ENCODE measurements at regions not wholly inside any gene's neighbourhood (a gene's known extent, or its start where the extent isn't known, plus 50 kb on each side); places are given as distances from the start of the nearest gene placed in this dataset.

- ATAC-seq (ENCODE audit: poor library complexity), result no peak
- H3K27me3 Mint-ChIP-seq, result no peaks in the 10 kb centered on the region
- H3K36me3 ChIP-seq (ENCODE audit: insufficient read depth, low read length), result no peaks in the 10 kb centered on the region
- no peaks in the 10 kb centered on the region for H3K27me3 ChIP-seq (ENCODE audit: control insufficient read depth in 1 of 2, insufficient read depth in 2 of 2, low read length in 2 of 2)
- intact Hi-C loops (cut with DNase I, micrococcal nuclease), result no loop called here
- no peak overlapping the region for H3K4me3 ChIP-seq (ENCODE audit: low read length)
- H3K9me3 Mint-ChIP-seq, result no peaks in the 10 kb centered on the region
- H3K27ac Mint-ChIP-seq, result no peak overlapping the region
- DNase-seq, result no peak
- no peak overlapping the region for H3K27ac ChIP-seq (ENCODE audit: low read depth in 1 of 2, low read length in 2 of 2)
- H3K36me3 Mint-ChIP-seq (ENCODE audit: low read depth), result no peaks in the 10 kb centered on the region
- ChIA-PET CTCF (no interaction called here), POLR2A (no interaction called here)
- no peaks in the 10 kb centered on the region for H3K4me1 Mint-ChIP-seq (ENCODE audit: low read depth)
- no peaks in the 10 kb centered on the region for H3K4me1 ChIP-seq (ENCODE audit: insufficient read depth, low read length)
- H3K4me3 Mint-ChIP-seq, result no peak overlapping the region
- H3K9me3 ChIP-seq (ENCODE audit: control insufficient read depth in 1 of 2, insufficient read depth in 1 of 2, low read length in 2 of 2), result peaks cover 0 to 3% of the 10 kb centered on the region in 2 experiments
- TF ChIP-seq CTCF (IDR thresholded peaks at IDR 0.05), result no peak
Observed at GRCh38 chr1:60224523-60224922, 151.0 kb upstream of the C1orf87 start.

DNA sequence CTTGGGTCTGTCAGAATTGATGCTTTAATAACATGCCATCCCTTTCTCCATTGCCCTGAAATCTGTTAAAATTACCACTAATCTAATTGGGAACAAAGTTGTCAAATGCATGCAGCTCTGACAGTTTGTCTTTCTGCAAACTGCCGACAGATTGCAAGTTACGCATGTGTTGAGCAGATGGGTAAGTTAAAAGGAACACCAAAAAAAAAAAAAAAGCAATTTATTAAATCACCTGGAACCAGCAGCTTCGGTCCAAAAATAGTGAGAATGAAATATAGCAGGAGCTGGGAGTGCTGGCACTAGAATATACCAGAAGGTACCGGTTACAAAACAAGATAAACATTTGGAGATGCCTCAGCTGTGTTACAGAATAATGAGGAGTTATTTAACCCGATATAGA, 149.6 kb upstream of the C1orf87 start:
- Mint-ChIP-seq H3K4me1 (ENCODE audit: low read depth) (no peaks in the 10 kb centered on the region), H3K4me3 (no peak overlapping the region), H3K27me3 (no peaks in the 10 kb centered on the region), H3K9me3 (no peaks in the 10 kb centered on the region), H3K27ac (no peak overlapping the region), H3K36me3 (ENCODE audit: low read depth) (no peaks in the 10 kb centered on the region)
- Histone ChIP-seq H3K4me1 (ENCODE audit: insufficient read depth, low read length) (no peaks in the 10 kb centered on the region), H3K36me3 (ENCODE audit: insufficient read depth, low read length) (no peaks in the 10 kb centered on the region), H3K27ac (ENCODE audit: low read depth in 1 of 2, low read length in 2 of 2) (no peak overlapping the region), H3K4me3 (ENCODE audit: low read length) (no peak overlapping the region), H3K27me3 (ENCODE audit: control insufficient read depth in 1 of 2, insufficient read depth in 2 of 2, low read length in 2 of 2) (no peaks in the 10 kb centered on the region), H3K9me3 (ENCODE audit: control insufficient read depth in 1 of 2, insufficient read depth in 1 of 2, low read length in 2 of 2) (no peaks in the 10 kb centered on the region)
- intact Hi-C loops (cut with DNase I, micrococcal nuclease), result no loop called here
- ChIA-PET CTCF (no interaction called here), POLR2A (no interaction called here)
- ATAC-seq (ENCODE audit: poor library complexity) (no peak), DNase-seq (no peak)
- no peak for TF ChIP-seq CTCF (IDR thresholded peaks at IDR 0.05)

- Mint-ChIP-seq H3K36me3 (ENCODE audit: low read depth) (no peaks in the 10 kb centered on the region), H3K9me3 (no peaks in the 10 kb centered on the region), H3K4me3 (no peak overlapping the region), H3K27ac (no peak overlapping the region), H3K27me3 (no peaks in the 10 kb centered on the region), H3K4me1 (ENCODE audit: low read depth) (no peaks in the 10 kb centered on the region)
- H3K27ac ChIP-seq (ENCODE audit: low read depth in 1 of 2, low read length in 2 of 2), result no peak overlapping the region
- no peaks in the 10 kb centered on the region for H3K27me3 ChIP-seq (ENCODE audit: control insufficient read depth in 1 of 2, insufficient read depth in 2 of 2, low read length in 2 of 2)
- ChIA-PET CTCF (no interaction called here), POLR2A (no interaction called here)
- no peak for ATAC-seq (ENCODE audit: poor library complexity)
- H3K4me1 ChIP-seq (ENCODE audit: insufficient read depth, low read length), result no peaks in the 10 kb centered on the region
- intact Hi-C loops (cut with DNase I, micrococcal nuclease), result no loop called here
- H3K4me3 ChIP-seq (ENCODE audit: low read length), result no peak overlapping the region
- no peaks in the 10 kb centered on the region for H3K36me3 ChIP-seq (ENCODE audit: insufficient read depth, low read length)
- H3K9me3 ChIP-seq (ENCODE audit: control insufficient read depth in 1 of 2, insufficient read depth in 1 of 2, low read length in 2 of 2), result no peaks in the 10 kb centered on the region
- no peak for TF ChIP-seq CTCF (IDR thresholded peaks at IDR 0.05)
- no peak for DNase-seq
Observed at GRCh38 chr1:60222360-60223115, 149.0 kb upstream of the C1orf87 start.

Measured in CD4-positive, alpha-beta T cell (primary cell).